ENCODE measurements at regions not wholly inside any gene's neighbourhood (a gene's known extent, or its start where the extent isn't known, plus 50 kb on each side); places are given as distances from the start of the nearest gene placed in this dataset.

DNA sequence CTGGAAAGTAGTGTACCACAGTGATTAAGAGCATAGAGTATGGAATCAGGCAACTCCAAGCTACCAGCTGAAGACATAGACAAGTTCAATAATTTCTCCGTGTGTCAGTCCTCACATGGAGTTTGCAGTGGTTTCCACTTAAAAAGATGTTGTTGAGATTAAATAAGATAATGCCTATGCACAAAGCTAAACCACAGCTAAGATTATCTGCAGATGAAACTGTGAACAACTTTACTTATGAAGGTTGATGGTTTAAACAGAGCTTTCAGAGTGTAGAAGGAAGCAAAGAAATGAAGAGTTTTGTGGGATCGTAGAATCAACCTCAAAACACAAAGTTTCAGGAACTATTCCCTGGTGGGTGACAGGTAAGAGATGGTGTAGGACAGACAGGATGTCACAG lies 223.5 kb upstream of the IL12B start:
- H2AFZ ChIP-seq (ENCODE audit: low read depth, low read length) = no peak overlapping the region
- no peaks in the 10 kb centered on the region for H4K20me1 ChIP-seq (replicated peaks; ENCODE audit: control insufficient read depth, extremely low read depth, insufficient read depth, low read length)
- dilution Hi-C loops (cut with MboI; ENCODE audit: extremely low pct_ligation_motif_present, low sequenced_read_pairs) (no loop called here), intact Hi-C loops (cut with micrococcal nuclease) (no loop called here)
- no peaks in the 10 kb centered on the region for H3K27me3 ChIP-seq (ENCODE audit: control insufficient read depth in 2 of 2, insufficient read depth in 2 of 2, low read length in 2 of 2)
- ChIA-PET CTCF (no interaction called here), POLR2A (no interaction called here)
- no TSS peak for BruUV-seq (replicated peaks)
- no peak overlapping the region for H3K27ac ChIP-seq (ENCODE audit: insufficient read depth, low read depth, low read length)
- H3K9ac ChIP-seq (replicated peaks; ENCODE audit: extremely low read depth, insufficient read depth, low read length) = no peak overlapping the region
- H3K9me1 ChIP-seq (replicated peaks; ENCODE audit: control insufficient read depth, extremely low read depth, insufficient read depth, low read length) = no peaks in the 10 kb centered on the region
- H3K4me3 ChIP-seq (replicated peaks in 1 of 3; ENCODE audit: insufficient read depth in 1 of 3, low read depth in 1 of 3, low read length in 3 of 3) = no peak overlapping the region
- no peaks in the 10 kb centered on the region for H3K36me3 ChIP-seq (ENCODE audit: control insufficient read depth in 2 of 2, extremely low read depth in 1 of 2, insufficient read depth in 2 of 2, low read length in 2 of 2)
- H3K79me2 ChIP-seq (ENCODE audit: control insufficient read depth, insufficient read depth, low read length) = no peaks in the 10 kb centered on the region
- H3K4me2 ChIP-seq (ENCODE audit: insufficient read depth, low read length) = no peak overlapping the region
- DNase-seq (ENCODE audit: low read depth, low spot score) (no peak), FAIRE-seq (no peak)
- H3K4me1 ChIP-seq (ENCODE audit: control insufficient read depth, extremely low read depth, insufficient read depth, low read length) = no peaks in the 10 kb centered on the region
- no peak for TF ChIP-seq EZH2 (IDR thresholded peaks at IDR 0.05; ENCODE audit: borderline replicate concordance, low read depth, low read length, severe bottlenecking)
- no peak for TF ChIP-seq JUN (IDR thresholded peaks at IDR 0.05; ENCODE audit: borderline replicate concordance, insufficient read depth, insufficient read length, low read depth)
- no peak for TF ChIP-seq POLR2AphosphoS5 (IDR thresholded peaks at IDR 0.05; ENCODE audit: insufficient read depth, low read depth, low read length)
- H3K9me3 ChIP-seq (replicated peaks; ENCODE audit: control insufficient read depth, insufficient read depth, low read length) = no peaks in the 10 kb centered on the region

DNA sequence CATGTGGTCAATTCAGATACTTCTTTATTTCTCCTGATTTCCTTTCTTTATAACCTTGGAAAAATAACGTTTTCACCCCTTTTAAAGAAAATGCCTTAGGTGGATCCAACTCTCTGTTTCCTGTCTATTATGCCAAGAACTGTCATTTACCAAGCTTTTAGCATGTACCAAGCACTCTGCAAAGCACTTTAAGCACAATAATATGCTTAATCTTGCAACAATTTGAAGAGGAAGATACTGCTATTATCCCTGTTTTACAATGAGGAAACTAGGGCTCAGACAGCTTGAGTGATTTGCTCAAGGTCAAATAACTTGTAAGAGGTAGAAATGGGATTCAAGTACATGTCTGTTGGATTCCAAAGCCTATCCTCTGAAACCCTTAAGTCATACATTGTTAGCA lies 224.8 kb upstream of the IL12B start:
- H3K9me1 ChIP-seq (replicated peaks; ENCODE audit: control insufficient read depth, extremely low read depth, insufficient read depth, low read length) = no peaks in the 10 kb centered on the region
- no peak overlapping the region for H3K9ac ChIP-seq (replicated peaks; ENCODE audit: extremely low read depth, insufficient read depth, low read length)
- POLR2A ChIA-PET = no interaction called here
- no peak for FAIRE-seq
- no peak for DNase-seq (ENCODE audit: low read depth, low spot score)
- no peaks in the 10 kb centered on the region for H3K36me3 ChIP-seq (ENCODE audit: control insufficient read depth in 2 of 2, extremely low read depth in 1 of 2, insufficient read depth in 2 of 2, low read length in 2 of 2)
- no peak overlapping the region for H3K27ac ChIP-seq (ENCODE audit: insufficient read depth, low read depth, low read length)
- no peak overlapping the region for H2AFZ ChIP-seq (ENCODE audit: low read depth, low read length)
- no peaks in the 10 kb centered on the region for H3K4me1 ChIP-seq (ENCODE audit: control insufficient read depth, extremely low read depth, insufficient read depth, low read length)
- no peak for TF ChIP-seq GATA2 (IDR thresholded peaks at IDR 0.05; ENCODE audit: insufficient read depth, insufficient read length, low read depth, low read length)
- TF ChIP-seq JUN (IDR thresholded peaks at IDR 0.05; ENCODE audit: borderline replicate concordance, insufficient read depth, insufficient read length, low read depth) = no peak
- no peak for TF ChIP-seq EZH2 (IDR thresholded peaks at IDR 0.05; ENCODE audit: borderline replicate concordance, low read depth, low read length, severe bottlenecking)
- no peak for TF ChIP-seq POLR2AphosphoS5 (IDR thresholded peaks at IDR 0.05; ENCODE audit: insufficient read depth, low read depth, low read length)
- no peak for TF ChIP-seq MYC (IDR thresholded peaks at IDR 0.05; ENCODE audit: low read depth, low read length)
- TF ChIP-seq, protein P1, sequence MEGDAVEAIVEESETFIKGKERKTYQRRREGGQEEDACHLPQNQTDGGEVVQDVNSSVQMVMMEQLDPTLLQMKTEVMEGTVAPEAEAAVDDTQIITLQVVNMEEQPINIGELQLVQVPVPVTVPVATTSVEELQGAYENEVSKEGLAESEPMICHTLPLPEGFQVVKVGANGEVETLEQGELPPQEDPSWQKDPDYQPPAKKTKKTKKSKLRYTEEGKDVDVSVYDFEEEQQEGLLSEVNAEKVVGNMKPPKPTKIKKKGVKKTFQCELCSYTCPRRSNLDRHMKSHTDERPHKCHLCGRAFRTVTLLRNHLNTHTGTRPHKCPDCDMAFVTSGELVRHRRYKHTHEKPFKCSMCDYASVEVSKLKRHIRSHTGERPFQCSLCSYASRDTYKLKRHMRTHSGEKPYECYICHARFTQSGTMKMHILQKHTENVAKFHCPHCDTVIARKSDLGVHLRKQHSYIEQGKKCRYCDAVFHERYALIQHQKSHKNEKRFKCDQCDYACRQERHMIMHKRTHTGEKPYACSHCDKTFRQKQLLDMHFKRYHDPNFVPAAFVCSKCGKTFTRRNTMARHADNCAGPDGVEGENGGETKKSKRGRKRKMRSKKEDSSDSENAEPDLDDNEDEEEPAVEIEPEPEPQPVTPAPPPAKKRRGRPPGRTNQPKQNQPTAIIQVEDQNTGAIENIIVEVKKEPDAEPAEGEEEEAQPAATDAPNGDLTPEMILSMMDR (IDR thresholded peaks at IDR 0.05; ENCODE audit: extremely low read depth in 1 of 2, insufficient read depth in 1 of 2, low read depth in 1 of 2, low read length in 2 of 2) = no peak
- no peak for TF ChIP-seq FOS (IDR thresholded peaks at IDR 0.05; ENCODE audit: borderline replicate concordance, insufficient read depth, low read length)
- no peak for TF ChIP-seq POLR2A (IDR thresholded peaks at IDR 0.05; ENCODE audit: low read depth, low read length)
- TF ChIP-seq, protein P2, sequence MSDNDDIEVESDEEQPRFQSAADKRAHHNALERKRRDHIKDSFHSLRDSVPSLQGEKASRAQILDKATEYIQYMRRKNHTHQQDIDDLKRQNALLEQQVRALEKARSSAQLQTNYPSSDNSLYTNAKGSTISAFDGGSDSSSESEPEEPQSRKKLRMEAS (IDR thresholded peaks at IDR 0.05; ENCODE audit: insufficient read depth, insufficient read length) = no peak
- intact Hi-C loops (cut with micrococcal nuclease) = no loop called here
- no peaks in the 10 kb centered on the region for H4K20me1 ChIP-seq (replicated peaks; ENCODE audit: control insufficient read depth, extremely low read depth, insufficient read depth, low read length)
- H3K79me2 ChIP-seq (ENCODE audit: control insufficient read depth, insufficient read depth, low read length) = no peaks in the 10 kb centered on the region
- H3K4me3 ChIP-seq (replicated peaks in 1 of 3; ENCODE audit: insufficient read depth in 1 of 3, low read depth in 1 of 3, low read length in 3 of 3) = no peak overlapping the region
- no peaks in the 10 kb centered on the region for H3K9me3 ChIP-seq (replicated peaks; ENCODE audit: control insufficient read depth, insufficient read depth, low read length)
- no TSS peak for BruUV-seq (replicated peaks)
- no peak overlapping the region for H3K4me2 ChIP-seq (ENCODE audit: insufficient read depth, low read length)
- CTCF ChIA-PET = no interaction called here
- no peaks in the 10 kb centered on the region for H3K27me3 ChIP-seq (ENCODE audit: control insufficient read depth in 2 of 2, insufficient read depth in 2 of 2, low read length in 2 of 2)
- dilution Hi-C loops (cut with MboI; ENCODE audit: extremely low pct_ligation_motif_present, low sequenced_read_pairs) = no loop called here
